GM19467 (cell line): ENCODE measurements at regions not wholly inside any gene's neighbourhood (a gene's known extent, or its start where the extent isn't known, plus 50 kb on each side); places are given as distances from the start of the nearest gene placed in this dataset.

Source experiments
- ATAC-seq: cut with Tn5 transposase; IDR thresholded peaks from one replicate; pipeline ENCODE4 v1.9.1; 2021; ENCODE audit warnings: mild to moderate bottlenecking, moderate library complexity; ENCODE audit not compliant: unreplicated experiment

DNA sequence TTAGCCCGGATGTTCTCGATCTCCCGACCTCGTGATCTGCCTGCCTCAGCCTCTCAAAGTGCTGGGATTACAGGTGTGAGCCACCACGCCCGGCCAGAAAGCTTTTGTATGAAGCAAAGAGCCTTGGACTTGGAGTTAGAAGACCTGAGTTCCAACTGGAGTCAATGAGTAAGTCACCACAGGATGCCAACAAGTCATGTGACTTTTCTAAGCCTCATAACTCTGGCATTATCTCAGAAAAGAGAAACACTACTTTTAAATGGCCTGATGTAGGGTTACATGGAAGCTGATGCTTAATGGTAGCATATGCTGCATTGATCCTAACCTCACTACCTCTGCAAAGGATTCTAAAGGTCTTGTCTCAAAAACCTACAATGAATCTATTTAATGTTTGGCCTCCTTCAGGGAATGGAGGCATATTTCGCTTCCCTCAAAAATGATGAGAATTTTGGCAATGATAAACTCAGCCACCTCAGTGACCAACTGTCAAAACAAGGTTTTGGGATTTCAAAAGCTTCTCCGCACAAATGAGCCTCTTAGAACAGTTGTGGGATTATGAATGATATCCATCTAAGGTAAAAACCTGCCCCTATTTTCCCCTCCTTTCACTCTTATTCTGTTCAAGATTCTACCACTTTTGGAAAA lies 236.8 kb downstream of the ACTL7B start:
- no peak for ATAC-seq

DNA sequence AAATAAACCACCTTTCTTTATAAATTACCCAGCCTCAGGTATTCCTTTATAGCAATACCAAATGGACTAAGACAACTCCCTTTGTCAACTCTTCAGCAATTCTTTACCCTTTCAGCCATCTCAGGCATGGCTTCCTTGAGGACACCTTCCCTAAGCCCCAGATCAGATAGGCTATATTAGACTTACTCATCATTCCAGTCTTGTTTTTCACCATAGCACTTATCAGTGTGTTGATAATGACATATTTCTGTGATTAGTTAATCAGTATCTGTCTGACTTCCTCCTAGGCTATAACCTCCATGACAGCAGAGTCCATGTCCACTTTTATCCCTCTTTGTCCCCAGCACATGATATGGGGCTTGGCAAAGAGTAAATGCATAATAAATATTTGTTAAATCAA lies 238.1 kb downstream of the ACTL7B start:
- no peak for ATAC-seq

DNA sequence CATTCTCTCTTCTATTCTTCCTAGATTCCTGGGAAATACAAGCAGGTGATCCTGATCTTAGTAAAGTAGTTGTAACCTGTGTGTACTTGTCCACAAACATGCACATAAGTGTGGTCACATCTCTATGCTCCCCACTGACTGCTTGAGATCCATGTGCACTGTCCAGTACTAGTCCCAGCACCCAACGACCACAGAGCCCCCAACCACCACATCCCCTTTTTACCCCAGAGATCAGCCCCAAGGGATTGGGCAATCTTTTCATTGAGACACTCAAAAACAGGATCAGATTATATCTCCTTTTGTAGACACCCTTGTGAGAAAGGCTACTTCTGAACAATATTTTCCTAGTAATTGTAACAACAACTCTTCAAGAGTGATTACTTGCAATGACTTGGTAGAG lies 240.6 kb downstream of the ACTL7B start:
- no peak for ATAC-seq

DNA sequence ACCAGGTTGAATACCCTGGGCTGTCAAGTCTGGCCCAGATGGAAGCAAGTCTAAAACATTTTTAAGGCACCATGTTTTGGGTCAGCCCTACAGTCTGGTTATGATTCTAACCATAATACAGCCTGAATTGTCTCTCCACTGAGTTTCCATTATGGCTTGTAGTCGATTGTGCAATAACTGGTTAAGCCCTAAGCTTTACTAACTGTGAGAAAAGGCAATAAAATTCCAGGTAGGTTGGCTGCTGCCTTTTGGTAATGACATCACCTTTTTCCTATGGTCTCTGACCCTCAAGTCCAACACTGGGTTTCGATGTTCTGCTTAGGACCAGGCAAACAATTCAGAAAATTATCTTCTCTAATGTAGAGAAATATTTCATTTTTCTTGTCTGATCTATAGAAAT lies 243.3 kb downstream of the ACTL7B start:
- no peak for ATAC-seq

DNA sequence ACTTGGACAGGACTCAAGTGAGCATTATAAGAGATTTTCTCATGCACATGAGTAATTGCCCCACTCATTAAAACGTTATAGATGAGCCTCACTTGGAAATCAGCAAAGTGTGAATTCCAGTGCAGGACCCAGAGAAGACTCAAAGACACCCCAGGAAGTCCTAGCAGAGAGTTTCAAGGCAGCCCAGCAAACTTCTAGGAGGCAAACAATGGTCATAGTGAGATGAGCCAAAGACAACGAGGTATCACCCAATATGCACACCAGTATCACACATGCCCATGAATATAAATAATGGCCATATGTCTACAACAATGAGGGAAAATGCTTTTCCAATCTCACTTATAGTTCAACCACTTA lies 245.9 kb downstream of the ACTL7B start:
- ATAC-seq, result no peak

DNA sequence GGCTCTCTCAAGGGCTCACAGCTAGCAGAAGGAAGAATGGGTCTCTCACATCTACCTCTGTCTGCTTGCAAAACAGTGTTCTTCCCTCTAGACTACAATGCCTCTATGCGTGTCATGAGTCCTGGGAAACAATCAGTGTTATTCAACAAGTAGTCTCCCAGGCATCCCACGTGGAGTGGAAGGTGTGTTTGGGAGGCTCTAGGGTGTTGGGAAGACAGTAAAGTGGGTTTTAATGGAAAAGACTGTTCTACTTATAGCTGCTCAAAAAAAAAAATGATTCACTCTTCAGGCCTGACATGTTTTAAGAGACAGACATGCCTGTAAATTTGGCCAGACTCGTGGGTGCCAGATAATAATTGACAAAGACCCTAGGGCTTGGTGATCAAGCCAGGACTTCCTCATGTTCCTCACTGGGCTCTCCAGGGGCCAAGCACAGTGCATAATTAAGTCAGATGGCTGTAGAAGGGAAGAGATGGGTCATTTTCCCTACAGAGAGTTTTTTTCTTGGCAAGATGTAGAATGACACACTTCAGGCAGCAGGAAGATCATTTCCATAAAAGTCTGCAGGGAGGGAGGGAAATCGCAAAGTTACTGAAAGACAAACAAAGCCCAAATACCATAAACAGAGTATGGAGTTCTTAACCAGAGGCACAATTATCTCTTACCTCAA lies 246.4 kb downstream of the ACTL7B start:
- no peak for ATAC-seq

DNA sequence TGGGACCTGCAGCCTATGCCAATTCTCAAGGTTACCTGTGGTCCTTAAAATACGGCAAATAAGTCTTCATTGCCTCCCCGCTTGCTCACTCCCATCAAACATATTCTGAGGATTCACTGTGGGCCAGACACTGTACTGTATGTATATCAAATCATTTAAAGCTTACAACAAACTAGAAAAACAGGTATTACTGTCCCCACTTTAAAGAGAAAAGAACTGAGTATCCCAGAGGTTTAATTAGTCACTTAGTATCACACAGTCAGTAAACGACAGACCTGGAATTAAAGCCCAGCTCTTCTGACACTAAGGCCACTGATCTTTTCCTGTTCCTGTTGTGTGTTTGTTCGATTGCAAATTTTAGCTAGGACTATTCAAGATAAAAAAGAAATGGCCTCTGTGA lies 248.2 kb downstream of the ACTL7B start:
- no peak for ATAC-seq

DNA sequence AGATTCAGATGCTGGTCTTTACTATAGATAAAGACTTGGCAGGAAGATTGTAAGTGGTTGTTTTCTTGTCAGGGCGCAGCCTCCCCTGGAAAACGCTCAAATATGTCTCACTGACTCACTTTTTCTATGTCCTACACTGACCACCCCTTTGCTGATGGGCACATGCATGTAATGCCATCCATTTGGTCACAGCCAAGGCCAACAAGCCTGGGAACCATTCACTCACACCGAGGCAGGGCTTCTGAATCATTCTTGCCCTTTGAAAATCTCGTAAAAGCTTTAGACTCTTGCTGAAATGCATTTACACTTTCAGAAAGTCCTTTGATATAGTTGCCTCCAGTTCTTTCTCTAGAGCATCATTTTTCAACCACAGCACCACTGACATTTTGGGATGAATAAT lies 249.4 kb downstream of the ACTL7B start:
- ATAC-seq, result no peak

DNA sequence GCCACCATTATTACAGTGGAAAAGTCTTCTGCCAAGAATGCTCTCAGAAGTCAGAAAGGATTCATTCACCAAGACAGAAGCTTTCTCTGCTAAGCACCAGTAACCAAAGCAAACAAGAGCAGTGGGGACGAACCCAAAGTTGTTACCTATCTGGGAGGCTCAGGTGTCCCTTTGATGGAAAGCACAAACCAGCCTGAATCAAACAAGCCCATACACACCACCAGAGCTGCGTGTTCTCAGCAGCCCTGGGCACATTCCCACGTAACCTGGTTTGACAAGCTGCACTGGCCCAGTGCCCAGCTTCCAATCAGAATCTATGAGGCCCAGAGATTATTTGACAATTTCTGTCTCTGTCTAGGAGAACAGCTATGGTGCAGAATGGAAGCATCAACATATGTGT lies 252.6 kb downstream of the ACTL7B start:
- ATAC-seq, result no peak

DNA sequence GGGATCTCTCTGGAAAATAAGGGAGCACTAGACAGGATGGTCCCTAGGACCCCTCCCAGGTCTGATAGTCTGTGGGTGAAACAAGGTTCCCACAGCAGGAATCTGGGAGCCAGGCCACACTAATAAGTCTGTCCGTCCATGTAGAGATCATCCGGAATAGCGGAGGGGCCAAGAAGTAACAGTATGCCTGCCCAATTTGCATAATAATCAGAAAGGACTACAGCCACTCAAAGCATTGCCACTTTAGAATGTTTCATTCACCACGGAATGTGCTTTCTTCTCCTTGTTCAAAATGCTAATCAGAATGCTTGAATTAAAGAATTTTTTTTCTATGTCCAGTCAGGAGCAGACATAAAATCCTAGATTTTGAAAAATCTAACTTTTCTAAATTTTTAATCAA lies 254.9 kb downstream of the ACTL7B start:
- no peak for ATAC-seq

DNA sequence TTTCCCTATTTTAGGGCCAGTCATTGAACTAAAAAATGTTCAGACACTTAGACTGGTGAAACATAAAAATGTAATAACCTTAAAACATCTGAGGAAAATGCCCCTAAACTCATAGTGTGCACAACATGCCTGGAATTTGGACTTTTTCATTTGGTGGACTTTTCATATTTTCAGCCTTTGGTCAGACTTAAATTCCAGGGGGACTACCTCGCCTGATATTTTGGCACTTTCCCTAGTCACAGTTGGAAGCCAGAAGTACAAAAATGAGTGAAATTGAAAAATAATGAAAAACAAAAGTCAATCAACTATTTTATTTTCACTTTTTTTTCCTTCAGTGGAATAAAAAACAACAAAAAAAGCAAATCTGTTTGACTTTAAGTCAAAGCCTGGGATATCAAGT lies 256.2 kb downstream of the ACTL7B start:
- no peak for ATAC-seq

DNA sequence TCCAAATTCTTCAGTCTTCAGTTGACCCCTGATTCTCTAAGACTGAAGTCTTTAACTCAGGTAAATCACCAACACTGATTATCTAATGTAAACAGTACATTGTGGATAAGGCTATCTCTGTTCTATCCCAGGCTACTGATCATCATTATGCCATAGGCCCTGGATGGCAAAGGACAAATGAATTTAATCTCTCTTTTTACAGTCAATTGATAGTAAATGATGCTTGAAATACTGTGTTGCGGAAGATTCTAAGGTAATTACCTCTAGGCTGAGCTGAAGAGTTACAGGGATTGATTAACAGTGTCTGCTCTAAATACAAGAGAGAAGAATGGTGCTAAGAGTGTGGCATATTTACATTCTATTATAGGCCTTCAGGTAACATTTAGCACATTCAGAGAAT lies 264.7 kb downstream of the ACTL7B start:
- ATAC-seq, result no peak

DNA sequence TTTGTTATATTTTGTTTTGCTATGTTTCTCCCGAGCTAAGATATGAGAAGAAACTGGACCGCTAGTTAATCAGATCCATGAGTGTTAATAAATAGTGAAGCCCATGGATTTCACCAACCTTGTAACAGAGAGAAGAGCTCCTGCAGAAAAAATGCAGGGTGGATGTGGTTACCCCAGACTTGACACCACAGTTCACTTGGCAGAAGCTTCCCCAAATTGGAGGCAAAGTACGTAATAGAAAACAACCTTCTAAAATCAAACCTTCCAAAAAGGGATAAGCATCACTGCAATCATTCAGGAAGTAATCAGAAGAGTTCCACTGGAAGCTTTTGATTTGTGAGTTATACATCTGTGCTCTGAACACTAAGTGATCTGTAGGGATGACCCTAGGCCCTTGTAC lies 267.5 kb downstream of the ACTL7B start:
- no peak for ATAC-seq

DNA sequence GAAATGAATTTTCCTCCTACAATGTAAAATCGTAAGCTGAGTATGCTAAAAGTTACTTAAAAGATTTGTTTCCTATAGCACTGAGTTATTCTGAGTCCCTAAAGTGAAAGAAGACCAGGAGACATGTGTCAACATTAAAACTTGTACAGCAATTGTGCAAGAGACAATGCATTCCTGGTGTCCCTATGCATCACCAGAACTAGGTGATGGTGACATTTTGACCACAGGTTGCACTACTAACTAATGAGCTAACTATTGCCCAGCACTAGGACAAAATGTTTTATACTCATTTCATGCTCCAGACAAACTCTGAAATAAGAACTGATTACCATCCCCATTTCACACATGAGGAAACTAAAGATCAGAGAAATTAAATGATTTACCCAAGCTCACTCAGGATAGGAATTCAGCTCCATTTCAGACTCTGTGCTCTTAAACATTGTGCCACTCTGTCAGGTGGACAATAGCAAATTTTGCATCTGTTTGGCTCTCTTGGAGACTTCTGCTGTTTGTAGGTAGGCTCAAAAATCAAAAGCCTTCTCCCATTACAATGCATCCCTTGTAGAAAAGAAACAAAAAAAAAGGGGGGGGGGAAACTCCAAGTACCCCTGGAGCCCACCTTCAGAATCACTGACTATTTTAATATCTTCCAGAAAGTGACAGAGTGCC lies 269.2 kb downstream of the ACTL7B start:
- no peak for ATAC-seq

DNA sequence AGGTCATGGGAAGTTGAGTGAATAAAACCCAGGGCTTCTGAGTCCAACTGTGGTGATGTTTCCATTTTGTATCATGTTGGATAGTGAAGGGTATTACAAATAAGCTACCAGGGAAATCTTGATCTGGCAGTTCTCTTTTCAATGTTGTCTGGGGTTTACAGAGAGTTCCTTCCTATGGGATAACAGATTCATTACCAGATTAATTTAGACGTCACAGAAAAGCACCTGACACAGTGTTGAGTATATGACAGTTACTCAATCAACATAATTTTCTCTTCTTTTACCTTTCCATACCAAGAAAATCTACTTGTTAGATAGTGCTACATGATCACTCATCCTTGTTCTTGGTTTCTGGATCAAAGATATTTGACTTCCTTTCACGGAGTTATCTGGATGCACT lies 270.9 kb downstream of the ACTL7B start:
- no peak for ATAC-seq

DNA sequence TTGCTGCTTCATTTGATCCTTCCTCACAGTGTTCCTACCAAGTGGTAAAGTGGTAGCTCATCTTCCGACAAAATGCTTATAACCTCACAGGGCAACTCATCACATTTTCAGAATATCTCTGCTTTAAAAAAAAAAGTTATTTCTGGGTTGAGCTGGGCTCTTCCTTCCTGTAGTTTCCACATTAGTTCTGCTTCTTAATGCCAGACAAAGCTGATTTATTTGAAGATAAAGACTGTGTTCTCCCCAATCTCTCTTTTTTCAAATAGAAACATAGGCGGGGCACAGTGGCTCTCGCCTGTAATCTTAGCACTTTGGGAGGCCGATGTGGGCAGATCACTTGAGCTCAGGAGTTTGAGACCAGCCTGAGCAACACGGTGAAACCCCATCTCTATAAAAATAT lies 273.1 kb downstream of the ACTL7B start:
- ATAC-seq, result no peak

DNA sequence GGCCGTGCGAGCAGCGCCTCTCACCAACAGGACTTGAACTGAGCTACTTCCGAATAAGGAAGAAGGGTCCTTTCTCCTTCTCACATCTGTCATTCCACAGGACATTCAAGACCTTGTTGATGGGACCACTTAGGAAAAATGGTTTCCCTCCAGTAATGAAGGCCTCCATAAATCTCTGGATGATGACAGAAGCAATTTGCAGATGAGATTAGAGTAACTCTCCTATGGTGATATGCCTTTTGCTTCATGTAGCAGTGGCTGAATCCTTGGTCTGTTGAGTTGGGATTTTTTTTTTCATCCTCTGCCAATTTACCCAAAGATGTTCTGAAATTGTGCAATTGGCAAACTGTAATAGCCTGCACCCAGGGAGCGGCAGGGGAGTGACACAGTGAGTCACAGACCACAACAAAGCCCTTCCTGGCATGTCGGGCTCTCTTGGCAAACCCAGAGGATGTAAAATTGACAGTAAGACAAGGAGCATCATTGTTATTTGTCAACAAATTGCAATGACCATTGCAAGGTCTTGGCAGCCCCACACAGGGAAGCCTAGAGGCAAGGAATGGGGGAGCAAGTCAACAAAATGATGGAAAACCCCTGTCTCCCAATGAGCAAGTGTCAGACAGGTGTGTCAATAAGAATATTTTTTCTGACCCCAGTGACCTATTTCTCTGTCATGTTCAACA lies 275.9 kb downstream of the ACTL7B start:
- ATAC-seq, result no peak

DNA sequence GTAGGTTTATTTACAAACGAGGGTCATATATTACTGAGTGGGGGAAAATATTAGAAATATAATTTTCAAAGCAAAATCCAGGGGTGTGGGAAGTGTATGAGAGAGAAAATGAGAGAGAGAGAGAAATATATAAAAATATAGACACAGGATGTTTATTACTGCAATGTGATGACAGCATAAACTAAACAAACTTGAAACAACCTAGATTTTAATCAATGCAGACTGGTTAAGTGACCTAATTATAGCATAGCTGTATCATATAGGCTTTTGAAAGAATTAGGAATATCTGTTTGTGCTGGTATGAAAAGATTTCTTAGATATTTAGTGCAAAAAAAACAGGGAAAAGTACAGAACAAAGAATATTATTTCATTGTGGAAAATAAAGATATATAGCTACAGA lies 280.5 kb downstream of the ACTL7B start:
- ATAC-seq, result no peak

DNA sequence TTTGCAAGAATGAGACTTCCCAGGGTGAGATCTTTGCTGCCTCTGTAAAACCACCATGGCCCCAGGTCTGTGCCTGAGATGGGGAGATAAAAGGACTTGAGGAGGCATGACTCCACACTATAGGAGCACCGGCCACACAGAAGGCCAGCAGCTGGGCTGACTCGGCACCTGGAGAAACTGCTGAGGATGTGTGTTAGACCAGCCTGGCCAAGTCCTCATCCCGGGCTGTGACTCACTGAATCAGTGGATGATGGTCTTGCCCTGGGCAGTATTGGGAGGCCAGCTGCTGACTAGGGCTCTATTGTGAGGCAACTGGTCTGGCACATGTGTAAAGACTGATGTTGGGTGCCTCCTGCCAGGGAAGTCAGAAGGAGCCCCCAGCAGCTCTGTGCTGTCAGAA lies 286.2 kb downstream of the ACTL7B start:
- ATAC-seq, result no peak

DNA sequence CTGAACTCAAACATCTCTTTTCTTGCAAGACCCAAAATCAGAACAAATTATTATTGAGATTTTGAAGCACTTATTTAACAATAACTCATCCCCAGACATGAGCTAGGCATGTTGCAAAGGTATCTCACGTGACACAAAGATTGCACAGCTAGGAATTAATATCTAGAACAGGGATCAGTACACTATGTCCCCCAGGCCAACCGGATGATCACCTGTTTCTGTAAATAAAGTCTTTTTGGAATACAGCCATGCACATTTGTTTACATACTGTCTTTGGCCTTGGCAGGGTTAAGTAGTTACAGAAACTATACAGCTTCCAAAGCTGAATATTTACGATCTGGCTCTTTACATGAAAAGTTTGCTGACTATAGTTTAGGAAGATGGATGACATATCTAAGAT lies 287.7 kb downstream of the ACTL7B start:
- no peak for ATAC-seq

DNA sequence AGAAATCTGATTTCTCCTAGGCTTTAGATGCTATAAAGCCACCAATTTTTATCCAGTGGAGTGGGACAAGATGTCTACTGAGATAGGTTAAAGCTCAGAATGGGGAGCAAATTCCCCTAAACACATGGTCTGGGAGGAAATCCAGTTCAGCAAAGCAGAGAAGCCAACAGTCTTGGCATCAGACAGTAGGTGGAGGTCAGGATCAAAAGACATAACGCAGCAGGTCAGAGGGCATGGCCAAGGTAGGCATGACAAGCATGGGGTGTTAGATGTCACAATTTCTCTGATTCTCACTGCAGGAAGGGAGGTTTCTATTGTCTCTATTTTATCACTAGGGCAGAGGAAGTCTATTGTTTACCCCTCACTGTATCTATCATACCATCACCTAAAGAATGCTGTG lies 288.2 kb downstream of the ACTL7B start:
- no peak for ATAC-seq
